ENCODE measurements at regions not wholly inside any gene's neighbourhood (a gene's known extent, or its start where the extent isn't known, plus 50 kb on each side); places are given as distances from the start of the nearest gene placed in this dataset.

DNA sequence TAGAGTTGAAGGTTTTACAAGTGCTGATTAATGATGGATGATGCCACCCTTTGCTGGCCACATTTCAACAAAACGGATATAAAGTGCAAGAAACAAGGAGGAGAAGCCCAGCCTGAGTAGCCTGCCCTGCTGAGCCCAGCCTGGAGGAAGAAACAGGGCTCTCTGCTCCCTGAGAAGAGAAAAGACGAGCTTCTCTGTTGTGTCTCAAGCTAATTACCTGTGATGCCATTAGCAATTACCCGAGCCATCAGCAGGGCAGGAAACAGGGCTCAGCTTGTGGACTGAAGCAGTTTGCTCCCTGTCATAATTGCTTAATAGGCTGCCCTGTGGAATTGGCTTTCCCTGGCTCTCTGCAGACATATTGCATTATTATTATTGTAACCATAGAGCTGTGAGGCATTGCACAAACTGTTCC, 709.3 kb upstream of the AUTS2 start:
- TF ChIP-seq, protein P1, sequence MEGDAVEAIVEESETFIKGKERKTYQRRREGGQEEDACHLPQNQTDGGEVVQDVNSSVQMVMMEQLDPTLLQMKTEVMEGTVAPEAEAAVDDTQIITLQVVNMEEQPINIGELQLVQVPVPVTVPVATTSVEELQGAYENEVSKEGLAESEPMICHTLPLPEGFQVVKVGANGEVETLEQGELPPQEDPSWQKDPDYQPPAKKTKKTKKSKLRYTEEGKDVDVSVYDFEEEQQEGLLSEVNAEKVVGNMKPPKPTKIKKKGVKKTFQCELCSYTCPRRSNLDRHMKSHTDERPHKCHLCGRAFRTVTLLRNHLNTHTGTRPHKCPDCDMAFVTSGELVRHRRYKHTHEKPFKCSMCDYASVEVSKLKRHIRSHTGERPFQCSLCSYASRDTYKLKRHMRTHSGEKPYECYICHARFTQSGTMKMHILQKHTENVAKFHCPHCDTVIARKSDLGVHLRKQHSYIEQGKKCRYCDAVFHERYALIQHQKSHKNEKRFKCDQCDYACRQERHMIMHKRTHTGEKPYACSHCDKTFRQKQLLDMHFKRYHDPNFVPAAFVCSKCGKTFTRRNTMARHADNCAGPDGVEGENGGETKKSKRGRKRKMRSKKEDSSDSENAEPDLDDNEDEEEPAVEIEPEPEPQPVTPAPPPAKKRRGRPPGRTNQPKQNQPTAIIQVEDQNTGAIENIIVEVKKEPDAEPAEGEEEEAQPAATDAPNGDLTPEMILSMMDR (IDR thresholded peaks at IDR 0.05): no peak

GRCh38 chr7:68892236-68892635, 706.0 kb upstream of the AUTS2 start:
- TF ChIP-seq, protein P1 (IDR thresholded peaks at IDR 0.05): no peak

GRCh38 chr7:68893411-68893810, 704.9 kb upstream of the AUTS2 start:
- TF ChIP-seq, protein P1 (IDR thresholded peaks at IDR 0.05): no peak

GRCh38 chr7:68900096-68900495, 698.2 kb upstream of the AUTS2 start:
- TF ChIP-seq, protein P1 (IDR thresholded peaks at IDR 0.05): no peak

DNA sequence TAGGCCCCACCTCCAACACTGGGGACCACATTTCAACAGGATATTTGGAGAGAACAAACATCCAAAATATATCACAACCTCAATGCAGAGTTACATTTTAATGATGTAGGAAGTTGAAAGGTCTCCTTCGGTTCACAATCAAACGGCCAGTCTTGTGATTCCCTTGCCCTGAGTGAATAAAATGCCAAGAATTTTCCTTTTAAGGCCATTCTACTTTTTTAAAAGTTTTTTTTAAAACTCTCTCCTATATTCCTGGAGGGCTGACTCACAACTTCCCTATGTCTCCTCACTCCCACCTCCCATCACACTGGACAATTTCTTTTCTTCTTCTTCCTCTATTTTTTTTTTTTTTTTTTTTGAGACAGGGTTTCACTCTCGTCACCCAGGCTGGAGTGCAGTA, 693.6 kb upstream of the AUTS2 start:
- TF ChIP-seq, protein P1 (IDR thresholded peaks at IDR 0.05): no peak

GRCh38 chr7:68911754-68912153, 686.5 kb upstream of the AUTS2 start:
- TF ChIP-seq, protein P1 (IDR thresholded peaks at IDR 0.05): no peak

GRCh38 chr7:68914006-68914405, 684.3 kb upstream of the AUTS2 start:
- TF ChIP-seq, protein P1 (IDR thresholded peaks at IDR 0.05): no peak

- TF ChIP-seq, protein P1 (IDR thresholded peaks at IDR 0.05): no peak
Observed at GRCh38 chr7:68917041-68917651, 681.1 kb upstream of the AUTS2 start.
